Adrenal gland (tissue), 9 donors: ENCODE measurements at regions not wholly inside any gene's neighbourhood (a gene's known extent, or its start where the extent isn't known, plus 50 kb on each side); places are given as distances from the start of the nearest gene placed in this dataset.

Source experiments
- DNase-seq, 7 donors: peaks; one replicate each; pipeline ENCODE4 v3.0.0-alpha.2; 2019 to 2020
- H3K27ac ChIP-seq, 5 donors: fragments of 200-600 bp; sonication (generic) in 4 of 5; 1 replicate in 3 of 5; 2 replicates in 2 of 5; pipeline versions ENCODE4 v1.5.1 to v1.8.0; 2016 to 2020; ENCODE audit warnings: mild to moderate bottlenecking in 1 of 5
- H3K27me3 ChIP-seq: fragments of 200-600 bp; 2 replicates; pipeline ENCODE4 v1.8.0; 2021
- H3K36me3 ChIP-seq, 2 donors: fragments of 200-600 bp; replicated peaks in 1 of 2; 1 replicate in 1 of 2; 2 replicates in 1 of 2; pipeline versions ENCODE4 v1.5.1 to v1.8.0; 2018 to 2022
- H3K4me1 ChIP-seq, 2 donors: fragments of 200-600 bp; replicated peaks in 1 of 2; 1 replicate in 1 of 2; 2 replicates in 1 of 2; pipeline versions ENCODE4 v1.5.1 to v1.8.0; 2018 to 2021
- H3K4me3 ChIP-seq, 4 donors: fragments of 200-600 bp; sonication (generic) in 3 of 4; one replicate each; pipeline ENCODE4 v1.5.1; 2016 to 2018
- H3K9me3 ChIP-seq, 3 donors: fragments of 200-600 bp; sonication (generic) in 1 of 3; replicated peaks in 1 of 3; 1 replicate in 2 of 3; 2 replicates in 1 of 3; pipeline versions ENCODE4 v1.5.1 to v1.8.0; 2016 to 2021
- CTCF ChIP-seq, 6 experiments: fragments of 450-650 bp in 4 of 6; fragments of 200-600 bp in 2 of 6; sonication (generic) in 1 of 6; IDR thresholded peaks; 1 replicate in 5 of 6; 2 replicates in 1 of 6; pipeline versions ENCODE4 v1.5.1 to v1.8.0; 2016 to 2021; ENCODE audit warnings: antibody characterized with exemption in 6 of 6, mild to moderate bottlenecking in 2 of 6, moderate library complexity in 1 of 6
- POLR2A ChIP-seq, 2 donors: fragments of 450-650 bp; IDR thresholded peaks; one replicate each; pipeline ENCODE4 v1.6.1; 2017; ENCODE audit warnings: antibody characterized with exemption in 2 of 2, mild to moderate bottlenecking in 2 of 2, moderate library complexity in 1 of 2
- WGBS, 4 donors: extraction: QIAGEN DNeasy Blood & Tissue Kit in 2 of 4; methylation state at CpG; one replicate each; pipeline versions ENCODE4 v1.1.5 to v1.1.7; 2013 to 2017; 5-methylcytosine and 5-hydroxymethylcytosine counted together
- intact Hi-C, 2 donors: fragments of 100-400 bp; cut with DNase I; formaldehyde crosslinking; loops; one replicate each; pipeline versions ENCODE4 v1.14.1 to v1.15.0; 2022 to 2023
- donor health status: healthy with polysubstance abuse.
- donor health status: Bipolar disorder and iron deficiency.
- donor health status: DM: yes; HTN: yes; CAD: no.
- donor health status: DM: no; HTN: no; CAD: no.
- donor health status: DM: no; HTN: no; CAD: no.

- no peaks in the 10 kb centered on the region for H3K9me3 ChIP-seq
- DNase-seq = no peak
- H3K27ac ChIP-seq = no peak overlapping the region
- H3K4me3 ChIP-seq = no peak overlapping the region
- intact Hi-C loops = no loop called here
- no peaks in the 10 kb centered on the region for H3K27me3 ChIP-seq
- WGBS, 4 donors = 25 to 40% (median 37%) methylated on average over 2 to 3 of the region's 3 CpGs
- H3K4me1 ChIP-seq = peaks cover 18 to 26% of the 10 kb centered on the region in 2 donors
- H3K36me3 ChIP-seq = no peaks in the 10 kb centered on the region
- TF ChIP-seq POLR2A (IDR thresholded peaks at IDR 0.05) (no peak), CTCF (IDR thresholded peaks at IDR 0.05) (no peak)
Observed at GRCh38 chr20:39913274-39913673, 775.8 kb downstream of the MAFB start.

- Histone ChIP-seq H3K9me3 (no peaks in the 10 kb centered on the region), H3K36me3 (no peaks in the 10 kb centered on the region), H3K4me3 (no peak overlapping the region), H3K27ac (no peak overlapping the region), H3K27me3 (no peaks in the 10 kb centered on the region), H3K4me1 (peaks cover 18 to 26% of the 10 kb centered on the region in 2 donors)
- DNase-seq = peak in 6 of 7 donors; percentile 14 to 61 (median 39)
- 8 to 29% (median 28%) methylated on average over 1 of the region's 1 CpG for WGBS, 4 donors
- intact Hi-C loops = no loop called here
- TF ChIP-seq POLR2A (IDR thresholded peaks at IDR 0.05) = no peak
- no peak for TF ChIP-seq CTCF (IDR thresholded peaks at IDR 0.05)
Observed at GRCh38 chr20:39911497-39911896, 777.5 kb downstream of the MAFB start.

GRCh38 chr20:39910536-39910935 is 778.5 kb downstream of the MAFB start:
- H3K27ac ChIP-seq = no peak overlapping the region
- H3K9me3 ChIP-seq = no peaks in the 10 kb centered on the region
- no peaks in the 10 kb centered on the region for H3K27me3 ChIP-seq
- peak; percentile 15 to 63 (median 37) for DNase-seq
- no peaks in the 10 kb centered on the region for H3K36me3 ChIP-seq
- no peak overlapping the region for H3K4me3 ChIP-seq
- no peak for TF ChIP-seq POLR2A (IDR thresholded peaks at IDR 0.05)
- no peak for TF ChIP-seq CTCF (IDR thresholded peaks at IDR 0.05)
- 13 to 34% (median 32%) methylated on average over 2 of the region's 2 CpGs for WGBS, 4 donors
- intact Hi-C loops = no loop called here
- peaks cover 18 to 26% of the 10 kb centered on the region in 2 donors for H3K4me1 ChIP-seq

- WGBS, 4 donors = 60 to 74% (median 65%) methylated on average over 4 of the region's 4 CpGs
- Histone ChIP-seq H3K36me3 (no peaks in the 10 kb centered on the region), H3K4me3 (no peak overlapping the region), H3K27me3 (no peaks in the 10 kb centered on the region), H3K4me1 (peaks cover 18 to 26% of the 10 kb centered on the region in 2 donors), H3K27ac (peak overlapping the region in 1 of 5 donors; percentile 32), H3K9me3 (no peaks in the 10 kb centered on the region)
- TF ChIP-seq POLR2A (IDR thresholded peaks at IDR 0.05) = no peak
- TF ChIP-seq CTCF (IDR thresholded peaks at IDR 0.05) = no peak
- intact Hi-C loops = no loop called here
- DNase-seq = peak; percentile 43 to 78 (median 52)
Observed at GRCh38 chr20:39909447-39909846, 779.6 kb downstream of the MAFB start.
